PFSK-1 (cell line): ENCODE measurements at regions not wholly inside any gene's neighbourhood (a gene's known extent, or its start where the extent isn't known, plus 50 kb on each side); places are given as distances from the start of the nearest gene placed in this dataset.

Source experiments
- POLR2AphosphoS5 ChIP-seq: IDR thresholded peaks from 2 replicates; pipeline ENCODE4 v1.6.1; 2012; ENCODE audit warnings: low read depth, mild to moderate bottlenecking, control low read depth, low read length, moderate library complexity
- TF ChIP-seq, protein P1 (sequence below), 2 experiments: IDR thresholded peaks; 2 replicates each; pipeline versions ENCODE4 v1.6.1 to v1.8.0; 2011 to 2012; ENCODE audit warnings: low read depth in 2 of 2, low read length in 2 of 2, control low read depth in 1 of 2, inconsistent platforms in 1 of 2, mild to moderate bottlenecking in 1 of 2, moderate library complexity in 1 of 2; ENCODE audit not compliant: insufficient read depth in 1 of 2

DNA sequence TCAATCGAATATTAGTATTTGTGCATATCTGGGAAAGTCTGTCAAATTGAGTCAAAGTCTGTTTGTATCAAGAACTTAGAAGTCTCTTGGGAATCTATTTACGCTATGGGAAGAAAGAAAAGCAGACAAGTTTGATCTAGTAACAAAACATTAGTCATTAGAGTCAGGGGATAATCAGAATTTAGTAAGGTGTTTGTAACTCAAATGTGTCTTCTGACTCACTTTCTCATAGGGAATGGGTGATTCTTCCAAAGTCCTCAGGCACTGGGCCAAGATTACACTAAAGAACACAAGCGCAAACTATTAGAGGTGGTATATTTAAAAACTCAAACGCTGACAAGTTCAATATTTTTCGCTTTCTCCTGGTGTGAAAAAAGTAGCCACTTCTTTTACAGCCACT is 926.5 kb downstream of the PDHA2 start:
- no peak for TF ChIP-seq POLR2AphosphoS5
- TF ChIP-seq, protein P1, sequence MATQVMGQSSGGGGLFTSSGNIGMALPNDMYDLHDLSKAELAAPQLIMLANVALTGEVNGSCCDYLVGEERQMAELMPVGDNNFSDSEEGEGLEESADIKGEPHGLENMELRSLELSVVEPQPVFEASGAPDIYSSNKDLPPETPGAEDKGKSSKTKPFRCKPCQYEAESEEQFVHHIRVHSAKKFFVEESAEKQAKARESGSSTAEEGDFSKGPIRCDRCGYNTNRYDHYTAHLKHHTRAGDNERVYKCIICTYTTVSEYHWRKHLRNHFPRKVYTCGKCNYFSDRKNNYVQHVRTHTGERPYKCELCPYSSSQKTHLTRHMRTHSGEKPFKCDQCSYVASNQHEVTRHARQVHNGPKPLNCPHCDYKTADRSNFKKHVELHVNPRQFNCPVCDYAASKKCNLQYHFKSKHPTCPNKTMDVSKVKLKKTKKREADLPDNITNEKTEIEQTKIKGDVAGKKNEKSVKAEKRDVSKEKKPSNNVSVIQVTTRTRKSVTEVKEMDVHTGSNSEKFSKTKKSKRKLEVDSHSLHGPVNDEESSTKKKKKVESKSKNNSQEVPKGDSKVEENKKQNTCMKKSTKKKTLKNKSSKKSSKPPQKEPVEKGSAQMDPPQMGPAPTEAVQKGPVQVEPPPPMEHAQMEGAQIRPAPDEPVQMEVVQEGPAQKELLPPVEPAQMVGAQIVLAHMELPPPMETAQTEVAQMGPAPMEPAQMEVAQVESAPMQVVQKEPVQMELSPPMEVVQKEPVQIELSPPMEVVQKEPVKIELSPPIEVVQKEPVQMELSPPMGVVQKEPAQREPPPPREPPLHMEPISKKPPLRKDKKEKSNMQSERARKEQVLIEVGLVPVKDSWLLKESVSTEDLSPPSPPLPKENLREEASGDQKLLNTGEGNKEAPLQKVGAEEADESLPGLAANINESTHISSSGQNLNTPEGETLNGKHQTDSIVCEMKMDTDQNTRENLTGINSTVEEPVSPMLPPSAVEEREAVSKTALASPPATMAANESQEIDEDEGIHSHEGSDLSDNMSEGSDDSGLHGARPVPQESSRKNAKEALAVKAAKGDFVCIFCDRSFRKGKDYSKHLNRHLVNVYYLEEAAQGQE (IDR thresholded peaks at IDR 0.05; ENCODE audit: insufficient read depth in 1 of 2, low read depth in 2 of 2, low read length in 2 of 2), result no peak
